GM12878 (cell line): ENCODE measurements at regions not wholly inside any gene's neighbourhood (a gene's known extent, or its start where the extent isn't known, plus 50 kb on each side); places are given as distances from the start of the nearest gene placed in this dataset.

ENCODE experiments used
- CBX5 ChIP-seq: sonication (generic); IDR thresholded peaks from 2 replicates; pipeline ENCODE4 v1.6.1; 2016; ENCODE audit warnings: low read depth, moderate library complexity, mild to moderate bottlenecking, inconsistent platforms
- STAT1 ChIP-seq: fragments of 450-650 bp; conservative IDR thresholded peaks from 2 replicates; pipeline ENCODE4 v1.6.1; 2014; ENCODE audit warnings: antibody characterized with exemption, mild to moderate bottlenecking

DNA sequence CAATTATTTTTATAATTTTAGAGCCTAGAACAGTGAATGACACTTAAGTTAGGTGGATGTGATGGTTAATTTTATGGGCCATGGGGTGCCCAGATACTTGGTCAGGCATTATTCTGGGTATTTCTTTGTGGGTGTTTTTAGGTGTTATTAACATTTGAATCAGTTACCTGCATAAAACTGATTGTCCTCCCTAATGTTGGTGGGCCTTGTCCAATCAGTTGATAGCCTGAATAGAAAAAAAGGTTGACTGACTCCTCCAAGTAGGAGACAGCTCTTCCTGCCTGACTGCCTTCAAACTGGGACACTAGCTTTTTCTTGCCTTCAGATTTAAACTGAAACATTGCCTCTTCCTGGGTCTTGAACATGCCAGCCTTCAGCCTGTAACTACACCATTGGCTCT lies 312.9 kb upstream of the FIGN start:
- TF ChIP-seq STAT1 (no peak), CBX5 (no peak)
